ENCODE measurements at regions not wholly inside any gene's neighbourhood (a gene's known extent, or its start where the extent isn't known, plus 50 kb on each side); places are given as distances from the start of the nearest gene placed in this dataset.
"Not testable (repeated sequence)": the region's sequence is repeated elsewhere in the genome, so short reads cannot be mapped to it uniquely, and the experiment has no call there.

DNA sequence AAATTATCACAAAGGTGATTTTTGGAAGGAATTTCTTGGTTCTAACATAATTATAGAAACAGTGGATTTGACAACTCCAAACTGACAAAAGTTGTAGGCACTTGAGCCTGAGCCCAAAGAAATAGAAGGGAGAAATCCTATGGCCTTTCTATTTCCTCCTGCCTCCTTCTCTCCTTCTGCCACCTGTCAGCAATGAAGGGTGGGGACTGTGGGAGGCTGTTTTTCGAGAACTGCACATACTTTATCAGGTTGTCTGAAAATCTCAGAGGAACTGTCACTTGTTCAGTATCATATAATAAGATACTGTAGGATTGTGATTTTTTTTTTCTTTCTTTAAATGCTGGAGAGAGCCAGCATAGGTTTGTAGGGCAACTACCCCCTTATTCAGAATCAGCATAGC lies 187.9 kb upstream of the SESN3 start:
- no peak overlapping the region for H3K9ac ChIP-seq (ENCODE audit: insufficient read length)
- H3K27ac ChIP-seq, result no peak overlapping the region
- TF ChIP-seq POLR2AphosphoS5 (IDR thresholded peaks at IDR 0.05; ENCODE audit: borderline replicate concordance, low read depth, low read length) (no peak), FOXP2 (optimal IDR thresholded peaks at IDR 0.05; ENCODE audit: control extremely low read depth, extremely low read length, insufficient read depth) (no peak), EZH2 (IDR thresholded peaks at IDR 0.05) (no peak)
- no peaks in the 10 kb centered on the region for H3K36me3 ChIP-seq (ENCODE audit: insufficient read depth, low read length)
- H3K4me3 ChIP-seq, result no peak overlapping the region
- no peak for DNase-seq (ENCODE audit: low read depth, low spot score)
- no peaks in the 10 kb centered on the region for H3K9me3 ChIP-seq (ENCODE audit: low read depth, low read length)

DNA sequence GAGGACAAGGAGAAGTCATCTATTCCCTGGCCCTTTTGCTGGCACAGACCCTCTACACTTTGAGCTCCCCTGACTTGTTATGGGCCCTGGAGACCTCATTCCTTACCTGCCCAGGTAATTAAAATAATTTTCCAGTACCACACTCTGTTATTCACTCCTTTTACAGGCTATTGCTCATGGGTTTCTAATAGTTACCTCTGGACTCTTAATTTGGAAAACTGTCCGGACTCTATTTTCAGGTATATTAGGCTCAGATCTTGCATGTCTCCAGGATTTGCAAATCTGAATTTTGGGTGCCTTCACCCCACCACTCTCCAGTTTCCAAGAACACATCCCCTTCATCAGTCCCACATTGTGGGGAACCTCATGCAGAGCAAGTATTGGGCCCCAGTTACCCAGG lies 186.8 kb upstream of the SESN3 start:
- no peak for DNase-seq (ENCODE audit: low read depth, low spot score)
- Histone ChIP-seq H3K27ac (no peak overlapping the region), H3K9me3 (ENCODE audit: low read depth, low read length) (no peaks in the 10 kb centered on the region), H3K9ac (ENCODE audit: insufficient read length) (no peak overlapping the region), H3K4me3 (no peak overlapping the region), H3K36me3 (ENCODE audit: insufficient read depth, low read length) (no peaks in the 10 kb centered on the region)
- TF ChIP-seq FOXP2 (optimal IDR thresholded peaks at IDR 0.05; ENCODE audit: control extremely low read depth, extremely low read length, insufficient read depth) (no peak), EZH2 (IDR thresholded peaks at IDR 0.05) (no peak), POLR2AphosphoS5 (IDR thresholded peaks at IDR 0.05; ENCODE audit: borderline replicate concordance, low read depth, low read length) (no peak)

DNA sequence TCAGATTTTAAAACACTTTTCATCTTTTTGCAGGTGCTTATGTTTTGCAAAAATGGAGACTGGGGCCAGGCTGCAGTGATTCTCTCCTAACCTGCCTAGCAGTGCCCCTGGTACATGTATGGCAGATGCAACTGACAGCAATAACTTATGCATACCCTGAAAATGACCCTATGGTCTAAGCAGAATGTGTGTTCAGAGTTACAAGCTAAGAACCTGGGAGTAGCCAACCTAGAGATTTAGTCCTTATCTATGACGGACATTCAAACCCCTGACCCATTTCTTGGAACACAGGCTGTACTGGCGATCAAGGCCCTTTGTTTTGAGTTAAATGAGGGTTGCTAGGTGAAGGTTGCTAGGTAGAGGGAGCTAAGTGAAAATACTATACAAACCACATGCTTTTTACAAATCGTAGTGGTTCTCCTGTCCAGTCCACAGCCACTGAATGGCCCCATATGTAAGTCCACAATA lies 184.9 kb upstream of the SESN3 start:
- TF ChIP-seq FOXP2 (optimal IDR thresholded peaks at IDR 0.05; ENCODE audit: control extremely low read depth, extremely low read length, insufficient read depth) (no peak), EZH2 (IDR thresholded peaks at IDR 0.05) (no peak), POLR2AphosphoS5 (IDR thresholded peaks at IDR 0.05; ENCODE audit: borderline replicate concordance, low read depth, low read length) (no peak)
- H3K9me3 ChIP-seq (ENCODE audit: low read depth, low read length), result no peaks in the 10 kb centered on the region
- no peak for DNase-seq (ENCODE audit: low read depth, low spot score)
- no peak overlapping the region for H3K4me3 ChIP-seq
- no peak overlapping the region for H3K9ac ChIP-seq (ENCODE audit: insufficient read length)
- no peak overlapping the region for H3K27ac ChIP-seq
- no peaks in the 10 kb centered on the region for H3K36me3 ChIP-seq (ENCODE audit: insufficient read depth, low read length)

DNA sequence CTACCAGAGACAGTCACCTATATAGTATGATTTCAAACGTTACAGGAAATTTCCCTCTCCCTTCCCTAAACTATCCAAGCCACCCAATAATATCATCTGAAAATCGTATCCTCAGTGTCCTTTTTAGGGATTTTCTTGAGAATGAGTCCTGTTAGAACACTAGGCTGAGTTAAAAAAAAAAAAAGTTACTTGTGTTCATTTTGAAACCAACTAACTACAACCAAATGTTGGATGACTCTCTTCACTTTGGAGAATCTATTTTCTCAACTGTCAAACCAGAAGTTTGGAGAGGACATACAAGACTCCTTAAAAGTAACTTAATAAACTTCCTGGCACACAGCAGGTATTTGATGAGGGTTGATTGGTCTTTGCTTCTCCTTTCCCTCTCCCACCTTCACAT lies 183.2 kb upstream of the SESN3 start:
- Histone ChIP-seq H3K36me3 (ENCODE audit: insufficient read depth, low read length) (no peaks in the 10 kb centered on the region), H3K27ac (no peak overlapping the region), H3K9ac (ENCODE audit: insufficient read length) (no peak overlapping the region), H3K9me3 (ENCODE audit: low read depth, low read length) (no peaks in the 10 kb centered on the region), H3K4me3 (no peak overlapping the region)
- no peak for TF ChIP-seq FOXP2 (optimal IDR thresholded peaks at IDR 0.05; ENCODE audit: control extremely low read depth, extremely low read length, insufficient read depth)
- DNase-seq (ENCODE audit: low read depth, low spot score), result no peak

DNA sequence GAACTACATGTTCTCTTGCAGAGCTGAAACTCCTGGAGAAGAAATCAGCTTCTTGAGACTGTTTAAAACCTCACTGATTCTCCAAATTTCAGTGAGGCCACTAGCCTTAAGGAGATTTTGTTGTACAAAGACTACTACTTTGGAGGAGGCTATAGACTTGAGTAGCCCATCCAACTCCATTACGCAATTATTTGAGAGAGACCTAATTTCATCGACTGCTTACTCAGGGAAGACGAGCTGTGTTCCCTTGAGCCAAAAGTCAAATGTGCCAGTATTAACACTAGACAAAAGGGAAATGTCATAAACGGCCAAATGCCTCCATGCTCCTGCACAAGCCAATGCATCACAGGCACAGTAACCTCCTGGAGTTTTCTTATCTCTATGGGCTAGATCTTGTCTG lies 182.8 kb upstream of the SESN3 start:
- DNase-seq (ENCODE audit: low read depth, low spot score), result no peak
- H3K4me3 ChIP-seq, result no peak overlapping the region
- no peak overlapping the region for H3K27ac ChIP-seq
- no peak overlapping the region for H3K9ac ChIP-seq (ENCODE audit: insufficient read length)
- TF ChIP-seq FOXP2 (optimal IDR thresholded peaks at IDR 0.05; ENCODE audit: control extremely low read depth, extremely low read length, insufficient read depth) (no peak), EZH2 (IDR thresholded peaks at IDR 0.05) (no peak), POLR2AphosphoS5 (IDR thresholded peaks at IDR 0.05; ENCODE audit: borderline replicate concordance, low read depth, low read length) (no peak)
- H3K36me3 ChIP-seq (ENCODE audit: insufficient read depth, low read length), result no peaks in the 10 kb centered on the region
- no peaks in the 10 kb centered on the region for H3K9me3 ChIP-seq (ENCODE audit: low read depth, low read length)

DNA sequence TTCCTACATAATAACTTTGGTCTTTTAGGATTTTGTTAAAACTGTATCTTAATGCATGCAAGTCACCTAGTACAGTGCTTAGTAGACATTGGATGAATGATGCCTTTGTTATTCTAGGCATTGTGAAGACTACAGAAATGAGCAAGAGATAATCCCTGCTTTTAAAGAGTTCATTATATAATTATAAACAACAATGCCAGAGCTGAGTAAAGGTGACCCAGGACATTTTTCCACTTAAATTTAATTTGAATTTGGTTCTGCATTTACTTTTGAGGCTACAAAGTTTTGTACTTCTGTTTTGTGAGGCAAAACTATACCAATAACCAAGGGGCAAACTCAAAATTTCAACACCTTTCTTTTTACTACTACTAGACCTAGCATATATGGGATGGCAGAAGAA lies 182.0 kb upstream of the SESN3 start:
- H3K4me3 ChIP-seq, result no peak overlapping the region
- no peak overlapping the region for H3K9ac ChIP-seq (ENCODE audit: insufficient read length)
- no peak for DNase-seq (ENCODE audit: low read depth, low spot score)
- H3K36me3 ChIP-seq (ENCODE audit: insufficient read depth, low read length), result no peaks in the 10 kb centered on the region
- H3K9me3 ChIP-seq (ENCODE audit: low read depth, low read length), result no peaks in the 10 kb centered on the region
- TF ChIP-seq FOXP2 (optimal IDR thresholded peaks at IDR 0.05; ENCODE audit: control extremely low read depth, extremely low read length, insufficient read depth) (no peak), EZH2 (IDR thresholded peaks at IDR 0.05) (no peak), POLR2AphosphoS5 (IDR thresholded peaks at IDR 0.05; ENCODE audit: borderline replicate concordance, low read depth, low read length) (no peak)
- no peak overlapping the region for H3K27ac ChIP-seq

DNA sequence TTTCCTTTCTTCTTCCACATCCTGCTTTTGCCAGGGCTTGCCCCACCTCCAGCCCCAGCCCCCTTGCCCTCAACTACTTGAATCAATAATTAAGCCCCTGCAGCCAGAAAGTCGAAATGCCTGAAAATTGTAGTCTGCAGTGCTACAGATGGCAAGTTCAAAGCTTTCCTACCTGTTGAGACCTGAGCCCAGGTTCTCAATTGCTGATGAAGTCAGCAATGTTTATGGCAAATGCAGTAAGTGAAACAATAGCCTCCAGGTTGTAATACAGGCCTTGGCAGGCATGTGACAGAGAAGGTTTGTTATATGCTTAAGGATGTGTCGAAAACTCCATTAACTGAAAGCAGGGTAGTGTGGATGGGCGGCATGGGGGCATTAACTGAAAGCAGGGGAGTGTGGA lies 181.1 kb upstream of the SESN3 start:
- no peak for TF ChIP-seq EZH2 (IDR thresholded peaks at IDR 0.05)
- TF ChIP-seq POLR2AphosphoS5 (IDR thresholded peaks at IDR 0.05; ENCODE audit: borderline replicate concordance, low read depth, low read length), result no peak
- no peak for TF ChIP-seq FOXP2 (optimal IDR thresholded peaks at IDR 0.05; ENCODE audit: control extremely low read depth, extremely low read length, insufficient read depth)
- no peak overlapping the region for H3K27ac ChIP-seq

DNA sequence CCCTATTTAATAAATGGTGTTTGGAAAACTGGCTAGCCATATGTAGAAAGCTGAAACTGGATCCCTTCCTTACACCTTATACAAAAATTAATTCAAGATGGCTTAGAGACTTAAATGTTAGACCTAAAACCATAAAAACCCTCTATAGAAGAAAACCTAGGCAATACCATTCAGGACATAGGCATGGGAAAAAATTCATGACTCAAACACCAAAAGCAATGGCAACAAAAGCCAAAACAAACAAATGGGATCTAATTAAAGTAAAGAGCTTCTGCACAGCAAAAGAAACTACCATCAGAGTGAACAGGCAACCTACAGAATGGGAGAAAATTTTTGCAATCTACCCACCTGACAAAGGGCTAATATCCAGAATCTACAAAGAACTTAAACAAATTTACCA lies 179.7 kb upstream of the SESN3 start:
- not testable (repeated sequence) for H3K27ac ChIP-seq; DNase-seq (ENCODE audit: low read depth, low spot score); H3K9ac ChIP-seq (ENCODE audit: insufficient read length); H3K9me3 ChIP-seq (ENCODE audit: low read depth, low read length); H3K4me3 ChIP-seq; H3K36me3 ChIP-seq (ENCODE audit: insufficient read depth, low read length)

More for the DNA sequence above, 181.1 kb upstream of the SESN3 start:
- DNase-seq (ENCODE audit: low read depth, low spot score), result no peak
- no peaks in the 10 kb centered on the region for H3K36me3 ChIP-seq (ENCODE audit: insufficient read depth, low read length)
- H3K4me3 ChIP-seq, result no peak overlapping the region
- no peak overlapping the region for H3K9ac ChIP-seq (ENCODE audit: insufficient read length)
- no peaks in the 10 kb centered on the region for H3K9me3 ChIP-seq (ENCODE audit: low read depth, low read length)

DNA sequence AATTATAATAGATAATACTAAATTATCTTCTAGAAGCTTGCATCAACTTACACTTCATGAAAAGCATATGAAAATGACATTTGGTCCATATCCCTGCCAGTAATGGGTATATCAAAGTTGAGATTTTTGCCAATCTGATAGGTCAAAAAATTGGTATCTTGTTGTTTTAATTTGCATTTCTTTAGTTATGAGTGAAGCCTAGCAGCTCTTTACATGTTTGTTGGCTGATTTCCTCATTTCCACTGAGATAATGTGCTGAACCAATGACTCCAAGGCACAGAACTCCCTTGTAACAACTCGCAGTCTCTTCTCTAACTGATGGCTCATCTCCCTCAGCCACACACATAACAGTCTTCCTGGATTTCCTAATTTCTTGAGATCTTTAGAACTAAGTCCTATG lies 175.3 kb upstream of the SESN3 start:
- no peak for DNase-seq (ENCODE audit: low read depth, low spot score)
- Histone ChIP-seq H3K9ac (ENCODE audit: insufficient read length) (no peak overlapping the region), H3K4me3 (no peak overlapping the region), H3K9me3 (ENCODE audit: low read depth, low read length) (no peaks in the 10 kb centered on the region), H3K27ac (no peak overlapping the region), H3K36me3 (ENCODE audit: insufficient read depth, low read length) (no peaks in the 10 kb centered on the region)
- TF ChIP-seq POLR2AphosphoS5 (IDR thresholded peaks at IDR 0.05; ENCODE audit: borderline replicate concordance, low read depth, low read length) (no peak), FOXP2 (optimal IDR thresholded peaks at IDR 0.05; ENCODE audit: control extremely low read depth, extremely low read length, insufficient read depth) (no peak), EZH2 (IDR thresholded peaks at IDR 0.05) (no peak)

Measured in SK-N-MC (cell line).